Renal pelvis (tissue), 1 donor: ENCODE measurements at regions not wholly inside any gene's neighbourhood (a gene's known extent, or its start where the extent isn't known, plus 50 kb on each side); places are given as distances from the start of the nearest gene placed in this dataset.

Experiments
- DNase-seq: peaks from one replicate; pipeline ENCODE4 v3.0.0-alpha.2; 2013

GRCh38 chr6:74879976-74880375 is 325.9 kb downstream of the COL12A1 start:
- no peak for DNase-seq

GRCh38 chr6:74879234-74879633 is 326.6 kb downstream of the COL12A1 start:
- DNase-seq, result no peak

GRCh38 chr6:74875193-74875592 is 330.7 kb downstream of the COL12A1 start:
- no peak for DNase-seq

GRCh38 chr6:74872754-74873476 is 332.9 kb downstream of the COL12A1 start:
- peak; percentile 14 for DNase-seq

- no peak for DNase-seq
These were observed 334.1 kb downstream of the COL12A1 start for GRCh38 chr6:74871757-74872156.

- no peak for DNase-seq
These were observed 335.4 kb downstream of the COL12A1 start for GRCh38 chr6:74870403-74870802.

GRCh38 chr6:74867291-74867690 is 338.6 kb downstream of the COL12A1 start:
- DNase-seq, result no peak

- DNase-seq, result peak; percentile 29
These were observed 341.9 kb downstream of the COL12A1 start for GRCh38 chr6:74863968-74864367.

GRCh38 chr6:74860456-74860855 is 345.4 kb downstream of the COL12A1 start:
- DNase-seq, result no peak

- no peak for DNase-seq
These were observed 348.7 kb downstream of the COL12A1 start for GRCh38 chr6:74857157-74857556.

GRCh38 chr6:74853991-74854390 is 351.9 kb downstream of the COL12A1 start:
- DNase-seq, result no peak

GRCh38 chr6:74851596-74851995 is 354.3 kb downstream of the COL12A1 start:
- no peak for DNase-seq

- DNase-seq, result no peak
These were observed 364.9 kb downstream of the COL12A1 start for GRCh38 chr6:74840953-74841352.

- no peak for DNase-seq
These were observed 370.9 kb downstream of the COL12A1 start for GRCh38 chr6:74834967-74835366.

- DNase-seq, result peak; percentile 3
These were observed 379.6 kb downstream of the COL12A1 start for GRCh38 chr6:74826263-74826662.

GRCh38 chr6:74814440-74814839 is 391.4 kb downstream of the COL12A1 start:
- no peak for DNase-seq

GRCh38 chr6:74807674-74808073 is 398.2 kb downstream of the COL12A1 start:
- no peak for DNase-seq

- DNase-seq, result no peak
These were observed 399.7 kb downstream of the COL12A1 start for GRCh38 chr6:74805916-74806696.

- no peak for DNase-seq
These were observed 407.6 kb downstream of the COL12A1 start for GRCh38 chr6:74798302-74798701.

GRCh38 chr6:74785236-74785635 is 420.6 kb downstream of the COL12A1 start:
- DNase-seq, result no peak

- DNase-seq, result no peak
These were observed 423.5 kb downstream of the COL12A1 start for GRCh38 chr6:74782346-74782745.

- DNase-seq, result no peak
These were observed 425.0 kb downstream of the COL12A1 start for GRCh38 chr6:74780831-74781230.

GRCh38 chr6:74768738-74769137 is 437.1 kb downstream of the COL12A1 start:
- DNase-seq, result no peak

- DNase-seq, result no peak
These were observed 437.7 kb downstream of the COL12A1 start for GRCh38 chr6:74768120-74768519.
